ENCODE measurements at regions not wholly inside any gene's neighbourhood (a gene's known extent, or its start where the extent isn't known, plus 50 kb on each side); places are given as distances from the start of the nearest gene placed in this dataset.
"Not testable (repeated sequence)": the region's sequence is repeated elsewhere in the genome, so short reads cannot be mapped to it uniquely, and the experiment has no call there.

DNA sequence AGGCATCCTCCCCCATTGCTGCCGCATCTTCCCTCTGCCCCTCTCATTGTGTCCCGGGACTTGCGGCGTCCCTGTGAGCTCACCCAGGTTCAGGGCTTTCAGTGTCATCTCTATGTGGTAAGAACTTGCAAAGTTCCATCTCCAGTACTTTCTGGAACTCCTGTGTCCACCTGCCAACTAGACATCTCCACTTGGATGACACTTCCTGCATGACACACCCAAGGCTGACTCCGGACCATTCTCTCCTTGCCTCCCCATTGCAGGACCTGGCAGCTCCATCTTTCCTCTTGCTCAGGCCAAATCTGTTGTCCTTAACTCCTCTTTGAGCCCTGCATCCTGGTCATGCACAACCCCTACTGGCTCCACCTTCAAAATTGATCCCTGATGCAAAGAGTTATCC, 200.8 kb upstream of the TP53TG3 start:
- TF ChIP-seq, protein P1, sequence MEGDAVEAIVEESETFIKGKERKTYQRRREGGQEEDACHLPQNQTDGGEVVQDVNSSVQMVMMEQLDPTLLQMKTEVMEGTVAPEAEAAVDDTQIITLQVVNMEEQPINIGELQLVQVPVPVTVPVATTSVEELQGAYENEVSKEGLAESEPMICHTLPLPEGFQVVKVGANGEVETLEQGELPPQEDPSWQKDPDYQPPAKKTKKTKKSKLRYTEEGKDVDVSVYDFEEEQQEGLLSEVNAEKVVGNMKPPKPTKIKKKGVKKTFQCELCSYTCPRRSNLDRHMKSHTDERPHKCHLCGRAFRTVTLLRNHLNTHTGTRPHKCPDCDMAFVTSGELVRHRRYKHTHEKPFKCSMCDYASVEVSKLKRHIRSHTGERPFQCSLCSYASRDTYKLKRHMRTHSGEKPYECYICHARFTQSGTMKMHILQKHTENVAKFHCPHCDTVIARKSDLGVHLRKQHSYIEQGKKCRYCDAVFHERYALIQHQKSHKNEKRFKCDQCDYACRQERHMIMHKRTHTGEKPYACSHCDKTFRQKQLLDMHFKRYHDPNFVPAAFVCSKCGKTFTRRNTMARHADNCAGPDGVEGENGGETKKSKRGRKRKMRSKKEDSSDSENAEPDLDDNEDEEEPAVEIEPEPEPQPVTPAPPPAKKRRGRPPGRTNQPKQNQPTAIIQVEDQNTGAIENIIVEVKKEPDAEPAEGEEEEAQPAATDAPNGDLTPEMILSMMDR (IDR thresholded peaks at IDR 0.05) = not testable (repeated sequence)
- TF ChIP-seq POLR2A (IDR thresholded peaks at IDR 0.05) = not testable (repeated sequence)
